Fibroblast of lung (primary cell): ENCODE measurements at regions not wholly inside any gene's neighbourhood (a gene's known extent, or its start where the extent isn't known, plus 50 kb on each side); places are given as distances from the start of the nearest gene placed in this dataset.
"Not testable (repeated sequence)": the region's sequence is repeated elsewhere in the genome, so short reads cannot be mapped to it uniquely, and the experiment has no call there.

Experiments used
- DNase-seq, 2 donors: peaks; one replicate each; pipeline versions ENCODE4 v3.0.0 to v3.0.0-alpha.2; 2010; ENCODE audit warnings: low read depth in 2 of 2
- H2AFZ ChIP-seq: 2 replicates; pipeline ENCODE4 v1.5.1; 2012; ENCODE audit warnings: low read length, control low read depth, inconsistent platforms
- H3K27ac ChIP-seq: 2 replicates; pipeline ENCODE4 v1.5.1; 2011; ENCODE audit warnings: low read length, control low read depth; ENCODE audit not compliant: insufficient read depth
- H3K27me3 ChIP-seq: 2 replicates; pipeline ENCODE4 v1.5.1; 2011; ENCODE audit warnings: mild to moderate bottlenecking, low read length; ENCODE audit not compliant: control insufficient read depth, insufficient read depth
- H3K36me3 ChIP-seq: 2 replicates; pipeline ENCODE4 v1.5.1; 2011; ENCODE audit warnings: low read length; ENCODE audit not compliant: control insufficient read depth, insufficient read depth
- H3K4me1 ChIP-seq: 2 replicates; pipeline ENCODE4 v1.5.1; 2011; ENCODE audit warnings: low read length; ENCODE audit not compliant: control insufficient read depth, insufficient read depth; ENCODE audit errors: extremely low read depth
- H3K4me2 ChIP-seq: 2 replicates; pipeline ENCODE4 v1.5.1; 2011; ENCODE audit warnings: low read length, control low read depth; ENCODE audit not compliant: insufficient read depth; ENCODE audit errors: extremely low read depth
- H3K4me3 ChIP-seq, 4 experiments: fragments of 200-600 bp in 1 of 4; sonication (generic) in 1 of 4; replicated peaks in 1 of 4; 2 replicates each; pipeline ENCODE4 v1.5.1; 2011 to 2016; ENCODE audit warnings: low read length in 4 of 4, low read depth in 3 of 4, mild to moderate bottlenecking in 3 of 4, control low read depth in 2 of 4, inconsistent platforms in 1 of 4, mixed read lengths in 1 of 4; ENCODE audit not compliant: insufficient read depth in 1 of 4; ENCODE audit errors: control extremely low read depth in 1 of 4
- H3K79me2 ChIP-seq: 2 replicates; pipeline ENCODE4 v1.5.1; 2012; ENCODE audit warnings: mild to moderate bottlenecking, low read length, inconsistent platforms; ENCODE audit not compliant: control insufficient read depth, insufficient read depth
- H3K9ac ChIP-seq: 2 replicates; pipeline ENCODE4 v1.5.1; 2011; ENCODE audit warnings: mild to moderate bottlenecking, low read length, control low read depth; ENCODE audit not compliant: insufficient read depth
- H3K9me3 ChIP-seq: 2 replicates; pipeline ENCODE4 v1.5.1; 2012; ENCODE audit warnings: low read depth, low read length; ENCODE audit not compliant: control insufficient read depth, insufficient read depth
- H4K20me1 ChIP-seq: 2 replicates; pipeline ENCODE4 v1.5.1; 2011; ENCODE audit warnings: low read length; ENCODE audit not compliant: control insufficient read depth, insufficient read depth; ENCODE audit errors: extremely low read depth
- EZH2 ChIP-seq: IDR thresholded peaks from 2 replicates; pipeline ENCODE4 v1.5.1; 2012; ENCODE audit warnings: low read length, control low read depth, mild to moderate bottlenecking; ENCODE audit errors: missing control alignments
- TF ChIP-seq, protein P1 (sequence below), 2 donors: IDR thresholded peaks in 1 of 2; conservative IDR thresholded peaks in 1 of 2; 1 replicate in 1 of 2; 2 replicates in 1 of 2; pipeline ENCODE4 v1.5.1; 2011 to 2012; ENCODE audit warnings: low read length in 2 of 2, control low read depth in 1 of 2, inconsistent platforms in 1 of 2, low read depth in 1 of 2, mild to moderate bottlenecking in 1 of 2

DNA sequence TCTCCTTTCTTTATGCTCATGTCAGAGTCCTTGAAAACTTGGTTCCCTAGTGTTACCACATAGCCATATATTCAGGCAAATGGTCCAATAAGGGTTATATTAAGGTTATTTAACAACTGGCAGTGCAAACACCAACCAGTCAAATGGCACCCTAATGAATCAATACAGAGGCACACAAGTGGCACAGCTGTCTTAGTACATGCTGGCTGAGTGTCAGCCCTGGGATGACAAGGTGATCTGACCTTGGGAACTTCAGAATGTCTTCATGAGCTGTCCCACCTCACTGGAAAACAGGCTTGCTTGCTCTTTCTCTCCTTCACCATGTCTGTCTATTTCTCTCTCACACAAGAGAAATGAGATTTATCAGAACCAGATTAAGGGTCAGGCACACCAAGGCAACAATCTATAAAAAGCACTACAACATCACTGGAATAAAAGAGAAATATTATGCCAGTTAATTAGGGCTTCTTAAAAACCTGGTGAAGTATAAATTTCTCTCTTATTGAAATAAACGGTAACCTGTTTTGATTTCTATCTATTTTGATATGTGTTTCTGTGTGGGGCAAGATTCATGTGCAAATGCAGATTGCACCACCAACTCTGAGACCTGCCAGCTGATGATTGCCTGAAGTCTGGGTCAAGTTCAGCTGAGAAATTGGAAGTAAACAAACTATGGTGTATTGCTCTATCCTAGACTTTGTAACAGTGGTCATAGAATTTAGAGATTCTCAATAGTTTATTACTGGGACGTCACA is 140.7 kb downstream of the SREK1 start:
- Histone ChIP-seq H3K27me3 (no peaks in the 10 kb centered on the region), H3K9ac (no peak overlapping the region), H3K9me3 (no peaks in the 10 kb centered on the region), H3K4me3 (no peak overlapping the region), H3K79me2 (no peaks in the 10 kb centered on the region), H2AFZ (no peak overlapping the region), H4K20me1 (no peaks in the 10 kb centered on the region), H3K36me3 (no peaks in the 10 kb centered on the region), H3K27ac (no peak overlapping the region), H3K4me1 (no peaks in the 10 kb centered on the region), H3K4me2 (no peak overlapping the region)
- no peak for DNase-seq
- TF ChIP-seq EZH2 = no peak
- TF ChIP-seq, protein P1, sequence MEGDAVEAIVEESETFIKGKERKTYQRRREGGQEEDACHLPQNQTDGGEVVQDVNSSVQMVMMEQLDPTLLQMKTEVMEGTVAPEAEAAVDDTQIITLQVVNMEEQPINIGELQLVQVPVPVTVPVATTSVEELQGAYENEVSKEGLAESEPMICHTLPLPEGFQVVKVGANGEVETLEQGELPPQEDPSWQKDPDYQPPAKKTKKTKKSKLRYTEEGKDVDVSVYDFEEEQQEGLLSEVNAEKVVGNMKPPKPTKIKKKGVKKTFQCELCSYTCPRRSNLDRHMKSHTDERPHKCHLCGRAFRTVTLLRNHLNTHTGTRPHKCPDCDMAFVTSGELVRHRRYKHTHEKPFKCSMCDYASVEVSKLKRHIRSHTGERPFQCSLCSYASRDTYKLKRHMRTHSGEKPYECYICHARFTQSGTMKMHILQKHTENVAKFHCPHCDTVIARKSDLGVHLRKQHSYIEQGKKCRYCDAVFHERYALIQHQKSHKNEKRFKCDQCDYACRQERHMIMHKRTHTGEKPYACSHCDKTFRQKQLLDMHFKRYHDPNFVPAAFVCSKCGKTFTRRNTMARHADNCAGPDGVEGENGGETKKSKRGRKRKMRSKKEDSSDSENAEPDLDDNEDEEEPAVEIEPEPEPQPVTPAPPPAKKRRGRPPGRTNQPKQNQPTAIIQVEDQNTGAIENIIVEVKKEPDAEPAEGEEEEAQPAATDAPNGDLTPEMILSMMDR (conservative IDR thresholded peaks at IDR 0.05 in 1 of 2, IDR thresholded peaks at IDR 0.05 in 1 of 2; ENCODE audit: low read depth in 1 of 2, low read length in 2 of 2) = no peak

DNA sequence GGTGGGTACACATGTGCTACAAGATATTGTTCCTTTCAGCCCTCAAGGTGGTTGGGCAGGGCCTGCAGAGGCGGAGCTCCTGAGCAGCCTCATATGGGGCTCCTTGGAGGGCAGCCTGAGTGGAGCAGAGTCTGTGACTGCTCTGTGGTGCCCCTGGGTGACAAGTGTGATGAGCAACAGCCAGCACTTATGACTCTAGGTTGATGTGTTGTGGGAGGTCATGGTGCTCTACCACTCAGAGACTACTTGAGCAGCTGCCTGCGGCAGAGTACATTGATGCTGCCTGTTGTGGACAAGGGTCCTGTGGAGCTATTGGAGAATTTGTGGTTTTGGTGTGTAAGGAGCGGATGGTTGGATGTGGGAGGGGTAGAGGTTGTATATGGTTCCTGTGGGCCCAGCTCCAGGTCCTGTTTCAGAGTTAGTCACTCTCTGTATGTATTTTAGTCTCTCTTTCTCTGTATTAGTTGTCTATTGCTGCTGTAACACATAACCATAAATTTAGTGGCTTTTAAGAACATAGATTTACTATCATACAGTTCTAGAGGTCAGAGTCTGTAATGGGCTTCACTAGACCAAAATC is 141.3 kb downstream of the SREK1 start:
- Histone ChIP-seq H3K4me2 (no peak overlapping the region), H3K9ac (no peak overlapping the region), H3K9me3 (no peaks in the 10 kb centered on the region), H3K4me3 (no peak overlapping the region), H3K27ac (no peak overlapping the region), H3K79me2 (no peaks in the 10 kb centered on the region), H3K36me3 (no peaks in the 10 kb centered on the region), H2AFZ (no peak overlapping the region), H3K27me3 (no peaks in the 10 kb centered on the region), H4K20me1 (no peaks in the 10 kb centered on the region), H3K4me1 (no peaks in the 10 kb centered on the region)
- TF ChIP-seq, protein P1 (conservative IDR thresholded peaks at IDR 0.05 in 1 of 2, IDR thresholded peaks at IDR 0.05 in 1 of 2; ENCODE audit: low read depth in 1 of 2, low read length in 2 of 2) = no peak
- no peak for TF ChIP-seq EZH2
- no peak for DNase-seq

DNA sequence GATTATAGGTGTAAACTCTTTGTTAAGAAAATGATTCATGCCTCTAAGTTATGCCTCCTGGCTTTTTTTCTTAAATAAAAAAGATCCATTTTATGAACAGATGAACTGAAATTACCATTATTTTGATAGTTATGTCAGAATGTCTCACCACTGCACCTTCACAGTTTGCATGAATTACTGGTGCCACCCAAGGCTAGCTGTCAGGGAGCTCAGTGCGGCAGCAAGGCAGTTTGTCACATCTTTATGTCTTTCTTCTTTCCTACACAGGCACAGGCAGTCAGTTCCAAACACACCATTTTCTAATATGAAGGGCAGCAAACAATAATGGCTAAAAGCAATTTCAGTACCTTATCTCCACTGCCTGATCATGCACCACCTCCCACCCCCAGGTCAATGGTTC is 147.7 kb downstream of the SREK1 start:
- TF ChIP-seq, protein P1 (conservative IDR thresholded peaks at IDR 0.05 in 1 of 2, IDR thresholded peaks at IDR 0.05 in 1 of 2; ENCODE audit: low read depth in 1 of 2, low read length in 2 of 2) = no peak
- no peak for TF ChIP-seq EZH2
- no peak for DNase-seq
- Histone ChIP-seq H2AFZ (no peak overlapping the region), H3K27ac (no peak overlapping the region), H3K9me3 (no peaks in the 10 kb centered on the region), H3K36me3 (no peaks in the 10 kb centered on the region), H3K79me2 (no peaks in the 10 kb centered on the region), H3K27me3 (no peaks in the 10 kb centered on the region), H3K9ac (no peak overlapping the region), H3K4me3 (no peak overlapping the region), H4K20me1 (no peaks in the 10 kb centered on the region), H3K4me2 (no peak overlapping the region), H3K4me1 (no peaks in the 10 kb centered on the region)

DNA sequence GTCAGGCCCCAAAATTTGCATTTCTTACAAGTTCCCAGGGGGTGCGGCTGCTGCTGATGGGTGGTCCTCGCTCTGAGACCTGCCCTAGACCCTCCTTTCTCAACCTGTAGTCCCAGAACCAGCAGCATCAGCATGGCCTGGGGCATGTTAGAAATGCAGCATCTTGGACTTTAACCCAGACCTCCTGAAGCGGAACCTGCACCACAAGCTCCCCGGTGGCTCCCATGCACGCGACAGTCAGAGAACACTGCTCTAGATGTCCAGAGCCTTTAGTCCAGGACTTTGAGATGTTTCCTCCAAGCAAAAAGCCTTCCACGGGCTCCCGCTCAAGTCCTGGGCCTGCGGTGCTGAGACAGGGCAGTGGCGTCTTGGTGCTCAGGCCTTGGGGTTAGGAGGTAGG is 149.8 kb downstream of the SREK1 start:
- H3K4me1 ChIP-seq, H3K9ac ChIP-seq, H3K36me3 ChIP-seq, H3K9me3 ChIP-seq, H3K27ac ChIP-seq, H3K79me2 ChIP-seq, DNase-seq, H3K4me2 ChIP-seq, H4K20me1 ChIP-seq, H2AFZ ChIP-seq, H3K27me3 ChIP-seq, H3K4me3 ChIP-seq: not testable (repeated sequence)
